ENCODE measurements at regions not wholly inside any gene's neighbourhood (a gene's known extent, or its start where the extent isn't known, plus 50 kb on each side); places are given as distances from the start of the nearest gene placed in this dataset.

GRCh38 chr13:84940167-84940566, 859.1 kb downstream of the SLITRK6 start:
- Histone ChIP-seq H3K9ac (ENCODE audit: low read length) (no peak overlapping the region), H3K36me3 (ENCODE audit: control insufficient read depth, low read depth, low read length) (no peaks in the 10 kb centered on the region), H3K27ac (ENCODE audit: low read length) (no peak overlapping the region), H3K9me3 (ENCODE audit: control insufficient read depth, low read depth, low read length) (no peaks in the 10 kb centered on the region), H3K27me3 (ENCODE audit: control insufficient read depth, insufficient read depth, low read length) (no peaks in the 10 kb centered on the region), H3K4me1 (ENCODE audit: control insufficient read depth, low read depth, low read length) (no peaks in the 10 kb centered on the region), H3K4me3 (ENCODE audit: low read length) (no peak overlapping the region)

- Histone ChIP-seq H3K9ac (ENCODE audit: low read length) (no peak overlapping the region), H3K27ac (ENCODE audit: low read length) (no peak overlapping the region), H3K36me3 (ENCODE audit: control insufficient read depth, low read depth, low read length) (no peaks in the 10 kb centered on the region), H3K9me3 (ENCODE audit: control insufficient read depth, low read depth, low read length) (no peaks in the 10 kb centered on the region), H3K4me1 (ENCODE audit: control insufficient read depth, low read depth, low read length) (no peaks in the 10 kb centered on the region), H3K4me3 (ENCODE audit: low read length) (no peak overlapping the region), H3K27me3 (ENCODE audit: control insufficient read depth, insufficient read depth, low read length) (no peaks in the 10 kb centered on the region)
Measured at GRCh38 chr13:84934911-84935310, 864.3 kb downstream of the SLITRK6 start.

GRCh38 chr13:84933797-84934196, 865.4 kb downstream of the SLITRK6 start:
- no peak overlapping the region for H3K9ac ChIP-seq (ENCODE audit: low read length)
- H3K27me3 ChIP-seq (ENCODE audit: control insufficient read depth, insufficient read depth, low read length): no peaks in the 10 kb centered on the region
- H3K4me3 ChIP-seq (ENCODE audit: low read length): no peak overlapping the region
- no peaks in the 10 kb centered on the region for H3K4me1 ChIP-seq (ENCODE audit: control insufficient read depth, low read depth, low read length)
- no peaks in the 10 kb centered on the region for H3K9me3 ChIP-seq (ENCODE audit: control insufficient read depth, low read depth, low read length)
- H3K36me3 ChIP-seq (ENCODE audit: control insufficient read depth, low read depth, low read length): no peaks in the 10 kb centered on the region
- H3K27ac ChIP-seq (ENCODE audit: low read length): no peak overlapping the region

GRCh38 chr13:84931264-84931663, 868.0 kb downstream of the SLITRK6 start:
- no peak overlapping the region for H3K27ac ChIP-seq (ENCODE audit: low read length)
- H3K9ac ChIP-seq (ENCODE audit: low read length): no peak overlapping the region
- no peaks in the 10 kb centered on the region for H3K36me3 ChIP-seq (ENCODE audit: control insufficient read depth, low read depth, low read length)
- no peaks in the 10 kb centered on the region for H3K27me3 ChIP-seq (ENCODE audit: control insufficient read depth, insufficient read depth, low read length)
- H3K4me3 ChIP-seq (ENCODE audit: low read length): no peak overlapping the region
- no peaks in the 10 kb centered on the region for H3K9me3 ChIP-seq (ENCODE audit: control insufficient read depth, low read depth, low read length)
- H3K4me1 ChIP-seq (ENCODE audit: control insufficient read depth, low read depth, low read length): no peaks in the 10 kb centered on the region

GRCh38 chr13:84927442-84928169, 871.6 kb downstream of the SLITRK6 start:
- no peaks in the 10 kb centered on the region for H3K36me3 ChIP-seq (ENCODE audit: control insufficient read depth, low read depth, low read length)
- no peaks in the 10 kb centered on the region for H3K4me1 ChIP-seq (ENCODE audit: control insufficient read depth, low read depth, low read length)
- no peak overlapping the region for H3K27ac ChIP-seq (ENCODE audit: low read length)
- no peak overlapping the region for H3K4me3 ChIP-seq (ENCODE audit: low read length)
- no peaks in the 10 kb centered on the region for H3K9me3 ChIP-seq (ENCODE audit: control insufficient read depth, low read depth, low read length)
- no peak overlapping the region for H3K9ac ChIP-seq (ENCODE audit: low read length)
- H3K27me3 ChIP-seq (ENCODE audit: control insufficient read depth, insufficient read depth, low read length): no peaks in the 10 kb centered on the region

- Histone ChIP-seq H3K4me1 (ENCODE audit: control insufficient read depth, low read depth, low read length) (no peaks in the 10 kb centered on the region), H3K27ac (ENCODE audit: low read length) (no peak overlapping the region), H3K36me3 (ENCODE audit: control insufficient read depth, low read depth, low read length) (no peaks in the 10 kb centered on the region), H3K9me3 (ENCODE audit: control insufficient read depth, low read depth, low read length) (no peaks in the 10 kb centered on the region), H3K4me3 (ENCODE audit: low read length) (no peak overlapping the region), H3K9ac (ENCODE audit: low read length) (no peak overlapping the region), H3K27me3 (ENCODE audit: control insufficient read depth, insufficient read depth, low read length) (no peaks in the 10 kb centered on the region)
Measured at GRCh38 chr13:84925443-84925842, 873.8 kb downstream of the SLITRK6 start.

GRCh38 chr13:84923831-84924230, 875.4 kb downstream of the SLITRK6 start:
- no peaks in the 10 kb centered on the region for H3K27me3 ChIP-seq (ENCODE audit: control insufficient read depth, insufficient read depth, low read length)
- H3K9ac ChIP-seq (ENCODE audit: low read length): no peak overlapping the region
- no peaks in the 10 kb centered on the region for H3K9me3 ChIP-seq (ENCODE audit: control insufficient read depth, low read depth, low read length)
- H3K4me1 ChIP-seq (ENCODE audit: control insufficient read depth, low read depth, low read length): no peaks in the 10 kb centered on the region
- H3K27ac ChIP-seq (ENCODE audit: low read length): no peak overlapping the region
- H3K4me3 ChIP-seq (ENCODE audit: low read length): no peak overlapping the region
- H3K36me3 ChIP-seq (ENCODE audit: control insufficient read depth, low read depth, low read length): no peaks in the 10 kb centered on the region

GRCh38 chr13:84917252-84917878, 881.9 kb downstream of the SLITRK6 start:
- no peaks in the 10 kb centered on the region for H3K4me1 ChIP-seq (ENCODE audit: control insufficient read depth, low read depth, low read length)
- H3K4me3 ChIP-seq (ENCODE audit: low read length): no peak overlapping the region
- no peaks in the 10 kb centered on the region for H3K27me3 ChIP-seq (ENCODE audit: control insufficient read depth, insufficient read depth, low read length)
- no peaks in the 10 kb centered on the region for H3K9me3 ChIP-seq (ENCODE audit: control insufficient read depth, low read depth, low read length)
- no peak overlapping the region for H3K27ac ChIP-seq (ENCODE audit: low read length)
- no peaks in the 10 kb centered on the region for H3K36me3 ChIP-seq (ENCODE audit: control insufficient read depth, low read depth, low read length)
- H3K9ac ChIP-seq (ENCODE audit: low read length): no peak overlapping the region

- H3K27me3 ChIP-seq (ENCODE audit: control insufficient read depth, insufficient read depth, low read length): no peaks in the 10 kb centered on the region
- H3K9ac ChIP-seq (ENCODE audit: low read length): no peak overlapping the region
- no peaks in the 10 kb centered on the region for H3K36me3 ChIP-seq (ENCODE audit: control insufficient read depth, low read depth, low read length)
- no peaks in the 10 kb centered on the region for H3K4me1 ChIP-seq (ENCODE audit: control insufficient read depth, low read depth, low read length)
- no peak overlapping the region for H3K4me3 ChIP-seq (ENCODE audit: low read length)
- no peak overlapping the region for H3K27ac ChIP-seq (ENCODE audit: low read length)
- no peaks in the 10 kb centered on the region for H3K9me3 ChIP-seq (ENCODE audit: control insufficient read depth, low read depth, low read length)
Measured at GRCh38 chr13:84912720-84913119, 886.5 kb downstream of the SLITRK6 start.

- Histone ChIP-seq H3K9ac (ENCODE audit: low read length) (no peak overlapping the region), H3K4me3 (ENCODE audit: low read length) (no peak overlapping the region), H3K27me3 (ENCODE audit: control insufficient read depth, insufficient read depth, low read length) (no peaks in the 10 kb centered on the region), H3K4me1 (ENCODE audit: control insufficient read depth, low read depth, low read length) (no peaks in the 10 kb centered on the region), H3K36me3 (ENCODE audit: control insufficient read depth, low read depth, low read length) (no peaks in the 10 kb centered on the region), H3K27ac (ENCODE audit: low read length) (no peak overlapping the region), H3K9me3 (ENCODE audit: control insufficient read depth, low read depth, low read length) (no peaks in the 10 kb centered on the region)
Measured at GRCh38 chr13:84910423-84910822, 888.8 kb downstream of the SLITRK6 start.

- Histone ChIP-seq H3K27ac (ENCODE audit: low read length) (no peak overlapping the region), H3K27me3 (ENCODE audit: control insufficient read depth, insufficient read depth, low read length) (no peaks in the 10 kb centered on the region), H3K36me3 (ENCODE audit: control insufficient read depth, low read depth, low read length) (no peaks in the 10 kb centered on the region), H3K4me1 (ENCODE audit: control insufficient read depth, low read depth, low read length) (no peaks in the 10 kb centered on the region), H3K9me3 (ENCODE audit: control insufficient read depth, low read depth, low read length) (no peaks in the 10 kb centered on the region), H3K4me3 (ENCODE audit: low read length) (no peak overlapping the region), H3K9ac (ENCODE audit: low read length) (no peak overlapping the region)
Measured at GRCh38 chr13:84903391-84903790, 895.8 kb downstream of the SLITRK6 start.

- Histone ChIP-seq H3K9me3 (ENCODE audit: control insufficient read depth, low read depth, low read length) (no peaks in the 10 kb centered on the region), H3K4me3 (ENCODE audit: low read length) (no peak overlapping the region), H3K4me1 (ENCODE audit: control insufficient read depth, low read depth, low read length) (no peaks in the 10 kb centered on the region), H3K27ac (ENCODE audit: low read length) (no peak overlapping the region), H3K36me3 (ENCODE audit: control insufficient read depth, low read depth, low read length) (no peaks in the 10 kb centered on the region), H3K9ac (ENCODE audit: low read length) (no peak overlapping the region), H3K27me3 (ENCODE audit: control insufficient read depth, insufficient read depth, low read length) (no peaks in the 10 kb centered on the region)
Measured at GRCh38 chr13:84902243-84902642, 897.0 kb downstream of the SLITRK6 start.

All from iPS-18a (cell line).